ENCODE measurements at regions not wholly inside any gene's neighbourhood (a gene's known extent, or its start where the extent isn't known, plus 50 kb on each side); places are given as distances from the start of the nearest gene placed in this dataset.

DNA sequence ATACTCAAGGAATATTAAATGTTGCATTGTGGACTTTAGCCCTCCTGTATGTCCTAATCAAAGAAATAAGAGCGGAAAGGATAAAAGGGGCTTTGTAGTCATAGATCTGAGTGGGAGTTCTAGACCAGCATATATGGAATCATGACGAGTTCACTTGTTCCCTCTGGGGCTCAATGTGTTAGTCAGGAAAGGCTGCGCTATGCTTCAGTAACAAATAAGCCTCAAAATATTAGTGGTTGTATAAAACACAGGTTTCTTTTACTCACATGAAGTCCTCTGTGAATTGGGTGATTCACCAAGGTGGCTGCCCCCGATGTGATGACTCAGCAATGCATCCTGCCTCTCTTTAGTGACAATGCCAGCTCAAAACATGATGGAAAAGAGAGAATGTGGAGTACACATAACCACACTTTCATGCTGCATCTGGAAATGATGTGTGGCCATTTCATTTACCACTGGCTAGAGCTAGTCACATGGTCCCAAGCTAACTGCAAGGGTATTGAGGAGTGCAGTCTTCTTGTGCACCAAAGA lies 63.3 kb upstream of the IRX5 start:
- TF ChIP-seq, protein P1, sequence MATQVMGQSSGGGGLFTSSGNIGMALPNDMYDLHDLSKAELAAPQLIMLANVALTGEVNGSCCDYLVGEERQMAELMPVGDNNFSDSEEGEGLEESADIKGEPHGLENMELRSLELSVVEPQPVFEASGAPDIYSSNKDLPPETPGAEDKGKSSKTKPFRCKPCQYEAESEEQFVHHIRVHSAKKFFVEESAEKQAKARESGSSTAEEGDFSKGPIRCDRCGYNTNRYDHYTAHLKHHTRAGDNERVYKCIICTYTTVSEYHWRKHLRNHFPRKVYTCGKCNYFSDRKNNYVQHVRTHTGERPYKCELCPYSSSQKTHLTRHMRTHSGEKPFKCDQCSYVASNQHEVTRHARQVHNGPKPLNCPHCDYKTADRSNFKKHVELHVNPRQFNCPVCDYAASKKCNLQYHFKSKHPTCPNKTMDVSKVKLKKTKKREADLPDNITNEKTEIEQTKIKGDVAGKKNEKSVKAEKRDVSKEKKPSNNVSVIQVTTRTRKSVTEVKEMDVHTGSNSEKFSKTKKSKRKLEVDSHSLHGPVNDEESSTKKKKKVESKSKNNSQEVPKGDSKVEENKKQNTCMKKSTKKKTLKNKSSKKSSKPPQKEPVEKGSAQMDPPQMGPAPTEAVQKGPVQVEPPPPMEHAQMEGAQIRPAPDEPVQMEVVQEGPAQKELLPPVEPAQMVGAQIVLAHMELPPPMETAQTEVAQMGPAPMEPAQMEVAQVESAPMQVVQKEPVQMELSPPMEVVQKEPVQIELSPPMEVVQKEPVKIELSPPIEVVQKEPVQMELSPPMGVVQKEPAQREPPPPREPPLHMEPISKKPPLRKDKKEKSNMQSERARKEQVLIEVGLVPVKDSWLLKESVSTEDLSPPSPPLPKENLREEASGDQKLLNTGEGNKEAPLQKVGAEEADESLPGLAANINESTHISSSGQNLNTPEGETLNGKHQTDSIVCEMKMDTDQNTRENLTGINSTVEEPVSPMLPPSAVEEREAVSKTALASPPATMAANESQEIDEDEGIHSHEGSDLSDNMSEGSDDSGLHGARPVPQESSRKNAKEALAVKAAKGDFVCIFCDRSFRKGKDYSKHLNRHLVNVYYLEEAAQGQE (IDR thresholded peaks at IDR 0.05; ENCODE audit: insufficient read depth in 1 of 2, low read depth in 2 of 2, low read length in 2 of 2): no peak
- TF ChIP-seq TAF1 (IDR thresholded peaks at IDR 0.05; ENCODE audit: borderline replicate concordance, insufficient read depth, low read length) (no peak), POLR2AphosphoS5 (IDR thresholded peaks at IDR 0.05; ENCODE audit: low read depth, low read length) (no peak), SIN3A (IDR thresholded peaks at IDR 0.05; ENCODE audit: borderline replicate concordance, insufficient read depth, low read length) (no peak)

DNA sequence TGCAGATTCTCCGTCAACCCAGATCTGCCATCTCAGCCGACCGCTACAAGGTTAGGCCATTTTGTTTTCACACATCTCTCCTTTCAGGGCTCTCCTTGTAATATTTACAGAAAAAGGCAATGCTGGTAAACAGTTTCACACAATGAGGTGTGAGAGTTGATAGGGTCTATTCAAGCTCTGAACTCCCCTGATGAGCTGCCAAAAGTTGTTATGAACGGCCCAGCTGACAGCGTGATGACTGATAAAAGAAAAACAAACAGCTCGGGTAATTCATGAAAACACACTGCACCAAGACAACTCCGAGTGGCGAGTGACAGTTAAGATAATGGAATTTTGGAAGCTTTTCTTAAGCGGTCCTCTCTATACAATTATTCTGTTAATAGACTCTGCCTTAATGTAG lies 68.1 kb upstream of the IRX5 start:
- TF ChIP-seq FOXP2 (optimal IDR thresholded peaks at IDR 0.05; ENCODE audit: borderline replicate concordance, extremely low read depth, extremely low read length, insufficient read depth) (no peak), TAF1 (IDR thresholded peaks at IDR 0.05; ENCODE audit: borderline replicate concordance, insufficient read depth, low read length) (no peak), SIN3A (IDR thresholded peaks at IDR 0.05; ENCODE audit: borderline replicate concordance, insufficient read depth, low read length) (no peak), POLR2AphosphoS5 (IDR thresholded peaks at IDR 0.05; ENCODE audit: low read depth, low read length) (no peak)
- TF ChIP-seq, protein P1 (IDR thresholded peaks at IDR 0.05; ENCODE audit: insufficient read depth in 1 of 2, low read depth in 2 of 2, low read length in 2 of 2): no peak

DNA sequence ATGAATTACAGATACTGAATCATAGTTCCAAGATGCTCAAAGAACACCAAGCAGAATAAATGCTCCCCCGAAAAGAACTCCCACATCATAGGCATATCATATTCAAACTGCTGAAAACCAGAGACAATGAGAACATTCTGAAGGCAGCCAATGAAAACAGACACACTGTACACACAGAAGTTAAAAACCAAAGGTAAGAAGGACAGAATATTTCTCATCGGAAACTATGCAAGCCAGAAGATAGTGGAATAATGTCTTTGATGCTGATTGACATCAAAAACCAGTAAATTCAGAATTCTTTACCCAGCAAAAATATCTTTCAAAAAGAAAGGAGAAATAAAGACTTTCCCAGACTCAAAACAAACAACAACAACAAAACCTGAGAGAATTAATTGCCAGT lies 73.8 kb upstream of the IRX5 start:
- no peak for TF ChIP-seq SIN3A (IDR thresholded peaks at IDR 0.05; ENCODE audit: borderline replicate concordance, insufficient read depth, low read length)
- TF ChIP-seq, protein P1 (IDR thresholded peaks at IDR 0.05; ENCODE audit: insufficient read depth in 1 of 2, low read depth in 2 of 2, low read length in 2 of 2): no peak
- no peak for TF ChIP-seq TAF1 (IDR thresholded peaks at IDR 0.05; ENCODE audit: borderline replicate concordance, insufficient read depth, low read length)
- TF ChIP-seq FOXP2 (optimal IDR thresholded peaks at IDR 0.05; ENCODE audit: borderline replicate concordance, extremely low read depth, extremely low read length, insufficient read depth): no peak
- TF ChIP-seq POLR2AphosphoS5 (IDR thresholded peaks at IDR 0.05; ENCODE audit: low read depth, low read length): no peak

DNA sequence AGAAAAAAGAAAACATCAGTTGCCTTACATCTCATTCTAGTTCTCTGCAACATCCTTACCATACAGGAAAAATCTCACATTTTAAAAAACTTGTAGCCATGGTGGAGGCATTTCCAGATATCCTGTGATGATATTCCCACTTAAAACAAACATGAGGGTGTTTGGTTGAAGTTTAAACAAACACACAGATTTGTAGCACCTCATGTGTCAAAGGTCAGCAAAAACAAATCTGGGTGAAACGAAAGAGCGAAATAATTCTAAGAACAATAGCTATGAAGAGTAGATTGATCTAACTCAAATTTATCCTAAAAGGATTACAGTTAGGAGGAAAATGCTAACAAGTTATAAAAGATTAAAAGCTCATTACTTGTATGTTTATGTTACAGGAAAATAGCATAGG lies 83.1 kb upstream of the IRX5 start:
- TF ChIP-seq SIN3A (IDR thresholded peaks at IDR 0.05; ENCODE audit: borderline replicate concordance, insufficient read depth, low read length) (no peak), TAF1 (IDR thresholded peaks at IDR 0.05; ENCODE audit: borderline replicate concordance, insufficient read depth, low read length) (no peak), POLR2AphosphoS5 (IDR thresholded peaks at IDR 0.05; ENCODE audit: low read depth, low read length) (no peak), FOXP2 (optimal IDR thresholded peaks at IDR 0.05; ENCODE audit: borderline replicate concordance, extremely low read depth, extremely low read length, insufficient read depth) (no peak)
- TF ChIP-seq, protein P1 (IDR thresholded peaks at IDR 0.05; ENCODE audit: insufficient read depth in 1 of 2, low read depth in 2 of 2, low read length in 2 of 2): no peak

DNA sequence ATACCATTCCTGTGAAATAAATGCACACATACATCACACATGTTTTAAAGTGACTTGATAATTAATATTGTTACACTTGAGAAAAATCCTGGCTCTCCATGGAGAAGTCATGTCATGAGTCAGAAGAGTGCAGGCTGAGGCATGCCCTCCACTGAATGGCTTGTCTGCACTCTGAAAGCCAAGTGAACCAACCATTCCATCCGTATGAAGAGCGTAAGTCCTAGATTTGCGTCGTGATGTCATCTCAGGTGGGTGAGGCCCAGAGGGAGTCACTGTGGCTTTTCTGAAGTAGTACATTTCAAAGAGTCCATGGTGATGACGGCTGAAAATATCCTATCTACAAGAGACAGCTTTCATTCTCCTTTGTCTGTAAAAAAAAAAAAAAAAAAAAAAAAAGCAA lies 83.5 kb upstream of the IRX5 start:
- TF ChIP-seq TAF1 (IDR thresholded peaks at IDR 0.05; ENCODE audit: borderline replicate concordance, insufficient read depth, low read length) (no peak), FOXP2 (optimal IDR thresholded peaks at IDR 0.05; ENCODE audit: borderline replicate concordance, extremely low read depth, extremely low read length, insufficient read depth) (no peak), SIN3A (IDR thresholded peaks at IDR 0.05; ENCODE audit: borderline replicate concordance, insufficient read depth, low read length) (no peak), POLR2AphosphoS5 (IDR thresholded peaks at IDR 0.05; ENCODE audit: low read depth, low read length) (no peak)
- TF ChIP-seq, protein P1 (IDR thresholded peaks at IDR 0.05; ENCODE audit: insufficient read depth in 1 of 2, low read depth in 2 of 2, low read length in 2 of 2): no peak
